ENCODE measurements at regions not wholly inside any gene's neighbourhood (a gene's known extent, or its start where the extent isn't known, plus 50 kb on each side); places are given as distances from the start of the nearest gene placed in this dataset.

DNA sequence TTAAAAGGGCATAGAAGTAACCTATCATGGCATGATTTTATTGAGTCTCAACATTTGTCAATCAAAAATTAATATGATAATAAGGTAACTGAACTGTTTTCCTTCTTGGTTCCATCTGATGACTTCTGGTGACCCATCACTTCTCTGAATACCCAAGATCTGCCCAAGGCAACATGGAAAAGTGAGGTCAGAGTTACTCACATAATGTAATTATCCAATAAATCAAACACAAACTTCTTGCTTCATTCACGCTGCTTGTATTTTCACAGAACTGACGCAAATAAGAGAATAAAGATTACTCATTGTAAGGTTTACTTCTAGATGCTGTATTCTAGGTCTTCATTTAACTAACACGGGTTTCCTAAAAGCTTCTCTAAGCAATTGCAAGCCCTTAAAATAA lies 361.6 kb downstream of the RBM26 start:
- POLR2A ChIA-PET = no interaction called here
- 0 out of 2 replicates have a peak, but pooled peaks have one; percentile 12 for TF ChIP-seq ZNF629 (tag by site-specific recombination; IDR thresholded peaks at IDR 0.05)
- TF ChIP-seq, protein P1, sequence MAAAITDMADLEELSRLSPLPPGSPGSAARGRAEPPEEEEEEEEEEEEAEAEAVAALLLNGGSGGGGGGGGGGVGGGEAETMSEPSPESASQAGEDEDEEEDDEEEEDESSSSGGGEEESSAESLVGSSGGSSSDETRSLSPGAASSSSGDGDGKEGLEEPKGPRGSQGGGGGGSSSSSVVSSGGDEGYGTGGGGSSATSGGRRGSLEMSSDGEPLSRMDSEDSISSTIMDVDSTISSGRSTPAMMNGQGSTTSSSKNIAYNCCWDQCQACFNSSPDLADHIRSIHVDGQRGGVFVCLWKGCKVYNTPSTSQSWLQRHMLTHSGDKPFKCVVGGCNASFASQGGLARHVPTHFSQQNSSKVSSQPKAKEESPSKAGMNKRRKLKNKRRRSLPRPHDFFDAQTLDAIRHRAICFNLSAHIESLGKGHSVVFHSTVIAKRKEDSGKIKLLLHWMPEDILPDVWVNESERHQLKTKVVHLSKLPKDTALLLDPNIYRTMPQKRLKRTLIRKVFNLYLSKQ (tag by site-specific recombination; IDR thresholded peaks at IDR 0.05; ENCODE audit: borderline replicate concordance) = no peak
- TF ChIP-seq, protein P2, sequence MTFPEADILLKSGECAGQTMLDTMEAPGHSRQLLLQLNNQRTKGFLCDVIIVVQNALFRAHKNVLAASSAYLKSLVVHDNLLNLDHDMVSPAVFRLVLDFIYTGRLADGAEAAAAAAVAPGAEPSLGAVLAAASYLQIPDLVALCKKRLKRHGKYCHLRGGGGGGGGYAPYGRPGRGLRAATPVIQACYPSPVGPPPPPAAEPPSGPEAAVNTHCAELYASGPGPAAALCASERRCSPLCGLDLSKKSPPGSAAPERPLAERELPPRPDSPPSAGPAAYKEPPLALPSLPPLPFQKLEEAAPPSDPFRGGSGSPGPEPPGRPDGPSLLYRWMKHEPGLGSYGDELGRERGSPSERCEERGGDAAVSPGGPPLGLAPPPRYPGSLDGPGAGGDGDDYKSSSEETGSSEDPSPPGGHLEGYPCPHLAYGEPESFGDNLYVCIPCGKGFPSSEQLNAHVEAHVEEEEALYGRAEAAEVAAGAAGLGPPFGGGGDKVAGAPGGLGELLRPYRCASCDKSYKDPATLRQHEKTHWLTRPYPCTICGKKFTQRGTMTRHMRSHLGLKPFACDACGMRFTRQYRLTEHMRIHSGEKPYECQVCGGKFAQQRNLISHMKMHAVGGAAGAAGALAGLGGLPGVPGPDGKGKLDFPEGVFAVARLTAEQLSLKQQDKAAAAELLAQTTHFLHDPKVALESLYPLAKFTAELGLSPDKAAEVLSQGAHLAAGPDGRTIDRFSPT (tag by site-specific recombination; IDR thresholded peaks at IDR 0.05) = peak; percentile 47; the same call in 1 of the 2 replicates
- CTCF ChIA-PET = no interaction called here

DNA sequence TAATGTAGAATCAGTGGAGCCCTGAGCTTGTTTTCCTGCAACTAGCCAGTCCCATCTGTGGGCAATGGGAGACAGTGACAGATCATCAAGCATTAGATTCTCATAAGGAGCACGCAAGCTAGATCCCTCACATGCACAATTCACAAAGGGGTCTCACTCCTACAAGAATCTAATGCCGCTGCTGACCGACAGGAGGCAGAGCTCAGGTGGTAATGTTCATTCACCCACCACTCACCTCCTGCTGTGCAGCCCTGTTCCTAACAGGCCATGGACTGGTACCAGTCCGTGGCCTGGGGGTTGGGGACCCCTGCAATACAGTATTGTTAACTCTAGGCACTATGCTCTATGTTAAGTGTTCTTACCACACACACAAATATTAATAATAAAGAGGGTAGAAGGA lies 362.8 kb downstream of the RBM26 start:
- Histone ChIP-seq H3K4me3 (ENCODE audit: low read depth, low read length) (no peak overlapping the region), H3K36me3 (ENCODE audit: control insufficient read depth in 2 of 2, insufficient read depth in 1 of 2, low read length in 2 of 2) (no peaks in the 10 kb centered on the region), H3K9me3 (ENCODE audit: control insufficient read depth, insufficient read depth, low read depth, low read length) (no peaks in the 10 kb centered on the region), H3K4me1 (ENCODE audit: control insufficient read depth, insufficient read depth, low read length) (no peaks in the 10 kb centered on the region), H3K27ac (ENCODE audit: extremely low read depth, low read depth, low read length) (no peak overlapping the region)
- TF ChIP-seq, protein P3, sequence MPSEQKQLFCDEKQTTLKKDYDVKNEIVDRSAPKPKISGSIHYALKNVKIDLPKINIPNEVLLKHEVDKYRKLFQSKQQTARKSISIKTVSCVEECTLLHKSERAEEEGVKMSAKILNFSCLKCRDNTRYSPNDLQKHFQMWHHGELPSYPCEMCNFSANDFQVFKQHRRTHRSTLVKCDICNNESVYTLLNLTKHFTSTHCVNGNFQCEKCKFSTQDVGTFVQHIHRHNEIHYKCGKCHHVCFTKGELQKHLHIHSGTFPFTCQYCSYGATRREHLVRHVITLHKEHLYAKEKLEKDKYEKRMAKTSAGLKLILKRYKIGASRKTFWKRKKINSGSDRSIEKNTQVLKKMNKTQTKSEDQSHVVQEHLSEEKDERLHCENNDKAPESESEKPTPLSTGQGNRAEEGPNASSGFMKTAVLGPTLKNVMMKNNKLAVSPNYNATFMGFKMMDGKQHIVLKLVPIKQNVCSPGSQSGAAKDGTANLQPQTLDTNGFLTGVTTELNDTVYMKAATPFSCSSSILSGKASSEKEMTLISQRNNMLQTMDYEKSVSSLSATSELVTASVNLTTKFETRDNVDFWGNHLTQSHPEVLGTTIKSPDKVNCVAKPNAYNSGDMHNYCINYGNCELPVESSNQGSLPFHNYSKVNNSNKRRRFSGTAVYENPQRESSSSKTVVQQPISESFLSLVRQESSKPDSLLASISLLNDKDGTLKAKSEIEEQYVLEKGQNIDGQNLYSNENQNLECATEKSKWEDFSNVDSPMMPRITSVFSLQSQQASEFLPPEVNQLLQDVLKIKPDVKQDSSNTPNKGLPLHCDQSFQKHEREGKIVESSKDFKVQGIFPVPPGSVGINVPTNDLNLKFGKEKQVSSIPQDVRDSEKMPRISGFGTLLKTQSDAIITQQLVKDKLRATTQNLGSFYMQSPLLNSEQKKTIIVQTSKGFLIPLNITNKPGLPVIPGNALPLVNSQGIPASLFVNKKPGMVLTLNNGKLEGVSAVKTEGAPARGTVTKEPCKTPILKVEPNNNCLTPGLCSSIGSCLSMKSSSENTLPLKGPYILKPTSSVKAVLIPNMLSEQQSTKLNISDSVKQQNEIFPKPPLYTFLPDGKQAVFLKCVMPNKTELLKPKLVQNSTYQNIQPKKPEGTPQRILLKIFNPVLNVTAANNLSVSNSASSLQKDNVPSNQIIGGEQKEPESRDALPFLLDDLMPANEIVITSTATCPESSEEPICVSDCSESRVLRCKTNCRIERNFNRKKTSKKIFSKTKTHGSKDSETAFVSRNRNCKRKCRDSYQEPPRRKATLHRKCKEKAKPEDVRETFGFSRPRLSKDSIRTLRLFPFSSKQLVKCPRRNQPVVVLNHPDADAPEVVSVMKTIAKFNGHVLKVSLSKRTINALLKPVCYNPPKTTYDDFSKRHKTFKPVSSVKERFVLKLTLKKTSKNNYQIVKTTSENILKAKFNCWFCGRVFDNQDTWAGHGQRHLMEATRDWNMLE (tag by site-specific recombination; conservative IDR thresholded peaks at IDR 0.05; ENCODE audit: low read depth) = no peak
- TF ChIP-seq ZNF354C (tag by site-specific recombination; IDR thresholded peaks at IDR 0.05; ENCODE audit: borderline replicate concordance, low read depth) (no peak), ZNF561 (tag by site-specific recombination; IDR thresholded peaks at IDR 0.05; ENCODE audit: borderline replicate concordance) (no peak), ZNF248 (tag by site-specific recombination; IDR thresholded peaks at IDR 0.05) (no peak), ZNF791 (tag by site-specific recombination; IDR thresholded peaks at IDR 0.05) (no peak), ZNF596 (tag by site-specific recombination; IDR thresholded peaks at IDR 0.05) (no peak), ZNF530 (tag by site-specific recombination; IDR thresholded peaks at IDR 0.05; ENCODE audit: low read depth) (no peak), ZNF707 (tag by site-specific recombination; IDR thresholded peaks at IDR 0.05) (no peak), ZNF514 (tag by site-specific recombination; IDR thresholded peaks at IDR 0.05) (no peak)
- TF ChIP-seq, protein P1 (tag by site-specific recombination; IDR thresholded peaks at IDR 0.05; ENCODE audit: borderline replicate concordance) = no peak
- ChIA-PET POLR2A (no interaction called here), CTCF (interaction anchor here (0.6 kb wide), 1 partner anchor 18 kb away, joined by 3 read pairs; no protein-coding TSS in a partner anchor)

More for the DNA sequence above, 361.6 kb downstream of the RBM26 start:
- Histone ChIP-seq H3K9me3 (ENCODE audit: control insufficient read depth, insufficient read depth, low read depth, low read length) (no peaks in the 10 kb centered on the region), H3K4me1 (ENCODE audit: control insufficient read depth, insufficient read depth, low read length) (no peaks in the 10 kb centered on the region), H3K4me3 (ENCODE audit: low read depth, low read length) (no peak overlapping the region), H3K27ac (ENCODE audit: extremely low read depth, low read depth, low read length) (no peak overlapping the region), H3K36me3 (ENCODE audit: control insufficient read depth in 2 of 2, insufficient read depth in 1 of 2, low read length in 2 of 2) (no peaks in the 10 kb centered on the region)
